WTC11 (cell line): ENCODE measurements at regions not wholly inside any gene's neighbourhood (a gene's known extent, or its start where the extent isn't known, plus 50 kb on each side); places are given as distances from the start of the nearest gene placed in this dataset.

Source experiments
- ATAC-seq: fragments of 200-7000 bp; cut with Tn5 transposase; 2 replicates; pipeline ENCODE4 v1.10.0; 2021; ENCODE audit warnings: mild to moderate bottlenecking, moderate library complexity
- CTCF ChIA-PET: fragments of 300-600 bp; sonication (Branson Sonifier 250); formaldehyde crosslinking; loops from one replicate; lab custom pipeline; 2021; ENCODE audit warnings: antibody characterized with exemption; lab: Charles Lee
- POLR2A ChIA-PET: fragments of 350-600 bp; sonication (Branson Sonifier 250); formaldehyde crosslinking; loops from one replicate; lab custom pipeline; 2021; ENCODE audit warnings: antibody characterized with exemption; lab: Charles Lee
- DNase-seq: peaks from one replicate; pipeline ENCODE4 v3.0.0; 2021; ENCODE audit warnings: low spot score
- H3K27ac Mint-ChIP-seq: 2 replicates; pipeline ENCODE4 v1.8.0; 2021; ENCODE audit warnings: mixed read lengths
- H3K27me3 Mint-ChIP-seq: 2 replicates; pipeline ENCODE4 v1.8.0; 2021; ENCODE audit warnings: low read depth, mild to moderate bottlenecking, moderate library complexity, mixed read lengths
- H3K36me3 Mint-ChIP-seq: 2 replicates; pipeline ENCODE4 v1.8.0; 2021; ENCODE audit warnings: mixed read lengths
- H3K4me1 Mint-ChIP-seq: 2 replicates; pipeline ENCODE4 v1.8.0; 2022; ENCODE audit warnings: mixed read lengths
- H3K4me3 Mint-ChIP-seq: 2 replicates; pipeline ENCODE4 v1.8.0; 2021; ENCODE audit warnings: mild to moderate bottlenecking, moderate library complexity, mixed read lengths
- H3K9me3 Mint-ChIP-seq: 2 replicates; pipeline ENCODE4 v1.8.0; 2021; ENCODE audit warnings: mixed read lengths
- ATF1 ChIP-seq: sonication (generic); formaldehyde crosslinking; IDR thresholded peaks from 2 replicates; pipeline ENCODE4 v1.8.1; 2023; ENCODE audit warnings: mild to moderate bottlenecking, moderate library complexity, missing genetic modification reagents
- CBFB ChIP-seq: sonication (generic); formaldehyde crosslinking; IDR thresholded peaks from 2 replicates; pipeline ENCODE4 v1.8.1; 2022; ENCODE audit warnings: mild to moderate bottlenecking, low read depth, missing genetic modification reagents
- CREM ChIP-seq: sonication (generic); formaldehyde crosslinking; IDR thresholded peaks from 2 replicates; pipeline ENCODE4 v1.8.1; 2022; ENCODE audit warnings: mild to moderate bottlenecking, missing genetic modification reagents, moderate library complexity
- ETV6 ChIP-seq: sonication (generic); formaldehyde crosslinking; IDR thresholded peaks from 2 replicates; pipeline ENCODE4 v1.8.1; 2022; ENCODE audit warnings: mild to moderate bottlenecking, missing genetic modification reagents
- FOXK1 ChIP-seq: sonication (generic); formaldehyde crosslinking; IDR thresholded peaks from 2 replicates; pipeline ENCODE4 v1.8.0; 2022; ENCODE audit warnings: mild to moderate bottlenecking, moderate library complexity, missing genetic modification reagents
- MYBL2 ChIP-seq: sonication (generic); formaldehyde crosslinking; IDR thresholded peaks from 2 replicates; pipeline ENCODE4 v1.8.1; 2023; ENCODE audit warnings: mild to moderate bottlenecking, moderate library complexity, missing genetic modification reagents
- NFE2L1 ChIP-seq: sonication (generic); formaldehyde crosslinking; IDR thresholded peaks from 2 replicates; pipeline ENCODE4 v1.8.1; 2023; ENCODE audit warnings: missing genetic modification reagents
- NR1H2 ChIP-seq: sonication (generic); formaldehyde crosslinking; IDR thresholded peaks from 2 replicates; pipeline ENCODE4 v1.9.0; 2021; ENCODE audit warnings: mild to moderate bottlenecking, moderate library complexity, missing genetic modification reagents
- NR2C2 ChIP-seq: sonication (generic); formaldehyde crosslinking; IDR thresholded peaks from 2 replicates; pipeline ENCODE4 v1.8.0; 2022; ENCODE audit warnings: mild to moderate bottlenecking, missing genetic modification reagents
- OVOL2 ChIP-seq: fragments of 250-450 bp; sonication (Bioruptor Pico); IDR thresholded peaks from 2 replicates; pipeline ENCODE4 v1.9.0; 2021; ENCODE audit warnings: mild to moderate bottlenecking, borderline replicate concordance
- RORB ChIP-seq: fragments of 250-450 bp; sonication (Bioruptor Pico); IDR thresholded peaks from 2 replicates; pipeline ENCODE4 v1.9.0; 2021; ENCODE audit warnings: mild to moderate bottlenecking
- TCF7 ChIP-seq: sonication (generic); formaldehyde crosslinking; IDR thresholded peaks from 2 replicates; pipeline ENCODE4 v1.8.0; 2022; ENCODE audit warnings: mild to moderate bottlenecking, low read depth, missing genetic modification reagents, moderate library complexity
- TP53 ChIP-seq: sonication (generic); formaldehyde crosslinking; IDR thresholded peaks from 2 replicates; pipeline ENCODE4 v1.8.1; 2023; ENCODE audit warnings: mild to moderate bottlenecking, missing genetic modification reagents
- ZBTB21 ChIP-seq: sonication (generic); formaldehyde crosslinking; IDR thresholded peaks from 2 replicates; pipeline ENCODE4 v1.8.1; 2023; ENCODE audit warnings: mild to moderate bottlenecking, missing genetic modification reagents, borderline replicate concordance
- ZNF317 ChIP-seq: sonication (generic); formaldehyde crosslinking; IDR thresholded peaks from 2 replicates; pipeline ENCODE4 v1.8.1; 2023; ENCODE audit warnings: low read depth, mild to moderate bottlenecking, moderate library complexity, missing genetic modification reagents, borderline replicate concordance
- TF ChIP-seq, protein P1 (sequence below): sonication (generic); formaldehyde crosslinking; conservative IDR thresholded peaks from 2 replicates; pipeline ENCODE4 v1.8.1; 2022; ENCODE audit warnings: mild to moderate bottlenecking, missing genetic modification reagents
- TF ChIP-seq, protein P2 (sequence below): sonication (generic); formaldehyde crosslinking; IDR thresholded peaks from 2 replicates; pipeline ENCODE4 v1.8.1; 2022; ENCODE audit warnings: mild to moderate bottlenecking, moderate library complexity, missing genetic modification reagents
- TF ChIP-seq, protein P3 (sequence below): sonication (generic); formaldehyde crosslinking; IDR thresholded peaks from 2 replicates; pipeline ENCODE4 v1.8.1; 2022; ENCODE audit warnings: missing genetic modification reagents, borderline replicate concordance
- TF ChIP-seq, protein P4 (sequence below): sonication (generic); formaldehyde crosslinking; IDR thresholded peaks from 2 replicates; pipeline ENCODE4 v1.8.1; 2023; ENCODE audit warnings: mild to moderate bottlenecking, missing genetic modification reagents, moderate library complexity

DNA sequence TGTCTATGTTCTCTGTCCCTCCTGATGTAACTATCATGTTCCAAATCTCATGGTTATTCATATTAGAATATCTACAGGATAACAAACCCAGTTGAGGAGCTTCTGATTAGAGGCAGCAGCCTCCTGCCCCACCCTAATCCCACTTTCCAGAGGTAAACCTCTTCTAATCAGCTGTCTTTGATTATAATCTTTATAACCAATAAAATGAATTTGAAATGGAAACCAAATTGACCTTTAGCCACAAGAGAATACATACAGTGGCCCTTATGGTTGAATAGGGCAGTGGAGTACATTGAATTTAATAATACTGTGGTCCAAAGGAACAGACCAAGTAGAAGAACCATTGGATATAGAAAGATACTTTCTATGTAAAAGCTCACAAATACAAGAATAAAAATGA is 281.3 kb upstream of the UMPS start:
- Mint-ChIP-seq H3K27ac (no peak overlapping the region), H3K4me3 (no peak overlapping the region), H3K27me3 (no peaks in the 10 kb centered on the region), H3K9me3 (peaks cover 7% of the 10 kb centered on the region; the same call in 1 of the 2 replicates), H3K36me3 (no peaks in the 10 kb centered on the region), H3K4me1 (peaks cover 14% of the 10 kb centered on the region)
- CTCF ChIA-PET: interaction anchor here (2.0 to 2.3 kb wide), 2 partner anchors 97 to 111 kb away, joined by 5 to 7 read pairs; no protein-coding TSS in a partner anchor
- DNase-seq (no peak), ATAC-seq (no peak)
- POLR2A ChIA-PET: no interaction called here
- TF ChIP-seq ZNF317 (CRISPR knock-in tag) (no peak), ETV6 (no peak), CBFB (CRISPR knock-in tag) (no peak), TCF7 (CRISPR knock-in tag) (no peak), NR1H2 (no peak), TP53 (CRISPR knock-in tag) (no peak), MYBL2 (CRISPR knock-in tag) (no peak), CREM (CRISPR knock-in tag) (no peak), ATF1 (CRISPR knock-in tag) (no peak)
- TF ChIP-seq, protein P1, sequence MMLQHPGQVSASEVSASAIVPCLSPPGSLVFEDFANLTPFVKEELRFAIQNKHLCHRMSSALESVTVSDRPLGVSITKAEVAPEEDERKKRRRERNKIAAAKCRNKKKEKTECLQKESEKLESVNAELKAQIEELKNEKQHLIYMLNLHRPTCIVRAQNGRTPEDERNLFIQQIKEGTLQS (CRISPR knock-in tag): no peak

DNA sequence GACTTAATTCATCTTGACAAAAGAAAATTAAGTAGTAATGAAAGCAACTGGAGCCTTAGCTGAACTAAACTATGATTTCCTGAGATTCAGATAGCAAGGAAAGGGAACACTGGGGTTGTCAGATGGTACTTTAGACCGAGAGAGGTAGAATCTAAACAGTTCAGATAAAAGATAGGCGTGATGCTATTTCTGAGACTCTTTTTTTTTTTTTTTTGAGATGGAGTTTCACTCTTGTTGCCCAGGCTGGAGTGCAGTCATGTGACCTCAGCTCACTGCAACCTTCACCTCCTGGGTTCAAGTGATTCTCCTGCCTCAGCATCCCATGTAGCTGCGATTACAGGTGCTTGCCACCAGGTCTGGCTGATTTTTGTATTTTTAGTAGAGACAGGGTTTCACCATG is 279.9 kb upstream of the UMPS start:
- no peak for DNase-seq
- Mint-ChIP-seq H3K27ac (no peak overlapping the region), H3K36me3 (no peaks in the 10 kb centered on the region), H3K4me3 (no peak overlapping the region), H3K4me1 (peaks cover 14% of the 10 kb centered on the region), H3K9me3 (peaks cover 7% of the 10 kb centered on the region; the same call in 1 of the 2 replicates)
- POLR2A ChIA-PET: no interaction called here
- TF ChIP-seq, protein P2, sequence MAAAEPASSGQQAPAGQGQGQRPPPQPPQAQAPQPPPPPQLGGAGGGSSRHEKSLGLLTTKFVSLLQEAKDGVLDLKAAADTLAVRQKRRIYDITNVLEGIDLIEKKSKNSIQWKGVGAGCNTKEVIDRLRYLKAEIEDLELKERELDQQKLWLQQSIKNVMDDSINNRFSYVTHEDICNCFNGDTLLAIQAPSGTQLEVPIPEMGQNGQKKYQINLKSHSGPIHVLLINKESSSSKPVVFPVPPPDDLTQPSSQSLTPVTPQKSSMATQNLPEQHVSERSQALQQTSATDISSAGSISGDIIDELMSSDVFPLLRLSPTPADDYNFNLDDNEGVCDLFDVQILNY (CRISPR knock-in tag): no peak
- TF ChIP-seq, all 79 proteins: peak for 0
- H3K27me3 Mint-ChIP-seq: no peaks in the 10 kb centered on the region
- CTCF ChIA-PET: interaction anchor here (2.0 kb wide), 1 partner anchor 99 kb away, joined by 7 read pairs; no protein-coding TSS in a partner anchor
- no peak for ATAC-seq

DNA sequence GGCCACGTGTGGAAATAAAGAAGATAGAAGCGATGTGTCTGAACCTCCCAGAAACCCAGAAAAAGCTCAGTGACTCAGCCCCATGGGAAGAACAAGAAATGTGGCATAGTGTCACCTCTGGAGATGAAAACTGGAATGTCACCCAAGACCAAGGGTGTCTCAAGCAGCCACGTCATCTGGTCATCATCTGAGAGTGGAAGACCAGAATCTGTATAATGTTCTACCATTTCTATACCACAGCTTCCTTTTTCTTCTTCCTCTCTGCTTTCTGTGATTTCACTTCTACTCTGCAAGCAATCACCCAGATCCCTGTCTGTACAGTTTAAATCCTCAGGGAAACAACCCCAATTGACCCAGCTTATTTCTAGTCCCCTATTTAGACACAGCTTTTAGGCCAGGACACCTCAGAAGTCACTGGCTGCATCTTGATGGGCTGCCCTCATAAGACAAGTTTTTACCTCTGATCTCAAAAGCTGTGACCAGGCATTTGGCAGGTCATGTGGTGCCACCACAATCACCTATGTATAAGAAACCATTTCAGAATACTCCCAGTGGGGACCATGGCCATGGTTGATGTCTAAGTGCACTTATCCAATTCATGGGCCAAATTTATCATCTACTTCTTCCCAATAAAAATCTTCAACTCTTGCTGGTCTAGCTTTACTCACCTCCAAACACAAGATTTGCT is 278.5 kb upstream of the UMPS start:
- Mint-ChIP-seq H3K27ac (no peak overlapping the region), H3K27me3 (no peaks in the 10 kb centered on the region; the same call in 1 of the 2 replicates), H3K4me3 (no peak overlapping the region), H3K9me3 (peaks cover 7% of the 10 kb centered on the region; the same call in 1 of the 2 replicates), H3K4me1 (peaks cover 12% of the 10 kb centered on the region), H3K36me3 (no peaks in the 10 kb centered on the region)
- DNase-seq: no peak
- ChIA-PET CTCF (no interaction called here), POLR2A (no interaction called here)
- no peak for ATAC-seq
- no peak for TF ChIP-seq TP53 (CRISPR knock-in tag)
- no peak for TF ChIP-seq RORB (CRISPR knock-in tag)
- TF ChIP-seq, protein P3, sequence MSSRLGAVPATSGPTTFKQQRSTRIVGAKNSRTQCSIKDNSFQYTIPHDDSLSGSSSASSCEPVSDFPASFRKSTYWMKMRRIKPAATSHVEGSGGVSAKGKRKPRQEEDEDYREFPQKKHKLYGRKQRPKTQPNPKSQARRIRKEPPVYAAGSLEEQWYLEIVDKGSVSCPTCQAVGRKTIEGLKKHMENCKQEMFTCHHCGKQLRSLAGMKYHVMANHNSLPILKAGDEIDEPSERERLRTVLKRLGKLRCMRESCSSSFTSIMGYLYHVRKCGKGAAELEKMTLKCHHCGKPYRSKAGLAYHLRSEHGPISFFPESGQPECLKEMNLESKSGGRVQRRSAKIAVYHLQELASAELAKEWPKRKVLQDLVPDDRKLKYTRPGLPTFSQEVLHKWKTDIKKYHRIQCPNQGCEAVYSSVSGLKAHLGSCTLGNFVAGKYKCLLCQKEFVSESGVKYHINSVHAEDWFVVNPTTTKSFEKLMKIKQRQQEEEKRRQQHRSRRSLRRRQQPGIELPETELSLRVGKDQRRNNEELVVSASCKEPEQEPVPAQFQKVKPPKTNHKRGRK (CRISPR knock-in tag): no peak

DNA sequence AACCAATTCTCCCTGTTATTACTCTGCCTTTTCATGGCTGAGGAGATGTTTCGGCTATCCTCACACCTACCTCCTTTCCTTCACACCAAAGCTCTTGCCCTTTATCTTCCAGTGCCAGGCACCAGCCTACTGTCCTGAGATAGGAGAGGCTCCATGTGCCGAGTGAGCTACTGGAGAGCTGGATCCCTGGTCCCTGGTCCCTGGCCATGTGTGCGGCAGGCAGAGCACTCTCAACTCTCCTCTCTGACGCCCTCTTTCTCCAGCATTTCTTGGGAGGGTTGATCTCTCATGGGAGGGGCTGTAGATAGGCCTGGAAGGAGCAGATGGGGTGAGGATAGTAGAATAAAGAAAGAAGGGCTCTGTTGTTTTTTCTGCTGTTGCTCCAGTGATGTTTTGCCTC is 277.1 kb upstream of the UMPS start:
- no peaks in the 10 kb centered on the region for H3K36me3 Mint-ChIP-seq
- TF ChIP-seq NFE2L1 (CRISPR knock-in tag) (no peak), OVOL2 (CRISPR knock-in tag) (no peak), ZBTB21 (CRISPR knock-in tag) (no peak), FOXK1 (CRISPR knock-in tag) (no peak), NR2C2 (no peak)
- TF ChIP-seq, protein P4, sequence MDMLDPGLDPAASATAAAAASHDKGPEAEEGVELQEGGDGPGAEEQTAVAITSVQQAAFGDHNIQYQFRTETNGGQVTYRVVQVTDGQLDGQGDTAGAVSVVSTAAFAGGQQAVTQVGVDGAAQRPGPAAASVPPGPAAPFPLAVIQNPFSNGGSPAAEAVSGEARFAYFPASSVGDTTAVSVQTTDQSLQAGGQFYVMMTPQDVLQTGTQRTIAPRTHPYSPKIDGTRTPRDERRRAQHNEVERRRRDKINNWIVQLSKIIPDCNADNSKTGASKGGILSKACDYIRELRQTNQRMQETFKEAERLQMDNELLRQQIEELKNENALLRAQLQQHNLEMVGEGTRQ: no peak
- no peak for DNase-seq
- H3K9me3 Mint-ChIP-seq: peaks cover 7% of the 10 kb centered on the region; the same call in 1 of the 2 replicates
- H3K27me3 Mint-ChIP-seq: no peaks in the 10 kb centered on the region; the same call in none of the 2 replicates
- ChIA-PET POLR2A (no interaction called here), CTCF (interaction anchor here (0.5 to 1.5 kb wide), 3 partner anchors 9 to 16 kb away, joined by 3 to 4 read pairs (median 4); no protein-coding TSS in a partner anchor)
- no peaks in the 10 kb centered on the region for H3K4me1 Mint-ChIP-seq
- peak; percentile 79 for ATAC-seq
- no peak overlapping the region for H3K27ac Mint-ChIP-seq
- H3K4me3 Mint-ChIP-seq: no peak overlapping the region
